RWPE1 (cell line): ENCODE measurements at regions not wholly inside any gene's neighbourhood (a gene's known extent, or its start where the extent isn't known, plus 50 kb on each side); places are given as distances from the start of the nearest gene placed in this dataset.

Source experiments
- CTCF ChIA-PET: fragments of 350-600 bp; sonication (Branson Sonifier 250); formaldehyde crosslinking; extraction: SDS; loops from one replicate; lab custom pipeline; 2021; lab: Yijun Ruan, JAX
- POLR2A ChIA-PET: fragments of 400-600 bp; formaldehyde crosslinking; extraction: SDS; loops from one replicate; lab custom pipeline; 2020; ENCODE audit warnings: antibody characterized with exemption; ENCODE audit not compliant: low non-redundant PET; lab: Yijun Ruan, JAX
- DNase-seq: peaks from one replicate; pipeline ENCODE4 v3.0.0; 2012; ENCODE audit warnings: low spot score
- H3K27ac ChIP-seq: fragments of 450-650 bp; 2 replicates; pipeline ENCODE4 v1.5.1; 2017
- CTCF ChIP-seq: fragments of 450-650 bp; conservative IDR thresholded peaks from 2 replicates; pipeline ENCODE4 v1.5.1; 2017; ENCODE audit warnings: low read depth, mild to moderate bottlenecking

GRCh38 chr7:50834679-50835078 is 52.0 kb upstream of the GRB10 start:
- no peak for DNase-seq
- POLR2A ChIA-PET, result no interaction called here
- CTCF ChIA-PET, result no interaction called here

GRCh38 chr7:50834031-50834535 is 51.4 kb upstream of the GRB10 start:
- ChIA-PET CTCF (interaction anchor here (0.6 kb wide), 1 partner anchor 494 kb away, joined by 4 read pairs; no protein-coding TSS in a partner anchor), POLR2A (no interaction called here)
- no peak for TF ChIP-seq CTCF
- no peak overlapping the region for H3K27ac ChIP-seq
- no peak for DNase-seq

More at GRCh38 chr7:50834679-50835078, 52.0 kb upstream of the GRB10 start:
- no peak overlapping the region for H3K27ac ChIP-seq
- no peak for TF ChIP-seq CTCF

DNA sequence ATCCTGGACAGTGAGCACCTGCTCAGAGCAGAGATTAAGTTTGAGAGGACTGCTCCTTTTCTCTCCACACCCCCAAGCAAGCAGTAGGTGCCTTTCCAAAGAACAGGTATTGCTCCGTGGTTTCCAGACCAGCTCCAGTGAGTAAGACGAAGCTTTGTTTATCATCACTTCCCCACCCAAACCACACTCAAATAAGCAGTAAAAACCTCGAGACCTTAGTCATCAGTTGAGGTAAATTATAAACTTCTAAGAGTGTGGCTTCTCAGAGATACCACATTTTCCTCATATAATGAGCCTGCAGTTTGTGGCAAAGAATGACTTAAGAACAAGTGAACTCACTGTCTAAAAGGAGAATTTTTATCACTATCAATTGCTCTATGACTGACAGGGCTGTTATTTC is 50.0 kb upstream of the GRB10 start:
- no peak for TF ChIP-seq CTCF
- ChIA-PET CTCF (interaction anchor here (0.5 to 0.6 kb wide), 2 partner anchors 48 to 308 kb away, joined by 3 read pairs; no protein-coding TSS in a partner anchor), POLR2A (no interaction called here)
- H3K27ac ChIP-seq, result no peak overlapping the region
- DNase-seq, result peak; percentile 57
